Mucosa of rectum (tissue), 2 donors: ENCODE measurements at regions not wholly inside any gene's neighbourhood (a gene's known extent, or its start where the extent isn't known, plus 50 kb on each side); places are given as distances from the start of the nearest gene placed in this dataset.
"Not testable (repeated sequence)": the region's sequence is repeated elsewhere in the genome, so short reads cannot be mapped to it uniquely, and the experiment has no call there.

Source experiments
- H3K27ac ChIP-seq, 2 donors: one replicate each; pipeline ENCODE4 v1.7.0; 2013; ENCODE audit warnings: inconsistent platforms in 2 of 2, low read depth in 2 of 2, low read length in 2 of 2
- H3K27me3 ChIP-seq, 2 donors: one replicate each; pipeline ENCODE4 v1.7.0; 2013; ENCODE audit warnings: low read length in 2 of 2; ENCODE audit not compliant: control insufficient read depth in 2 of 2, insufficient read depth in 2 of 2
- H3K36me3 ChIP-seq, 2 donors: one replicate each; pipeline ENCODE4 v1.7.0; 2013; ENCODE audit warnings: low read length in 2 of 2; ENCODE audit not compliant: control insufficient read depth in 2 of 2, insufficient read depth in 2 of 2
- H3K4me1 ChIP-seq, 2 donors: one replicate each; pipeline ENCODE4 v1.7.0; 2013; ENCODE audit warnings: low read length in 2 of 2, mild to moderate bottlenecking in 1 of 2; ENCODE audit not compliant: control insufficient read depth in 2 of 2, insufficient read depth in 2 of 2
- H3K4me3 ChIP-seq, 2 donors: one replicate each; pipeline ENCODE4 v1.7.0; 2013; ENCODE audit warnings: low read length in 2 of 2
- H3K9ac ChIP-seq, 2 donors: one replicate each; pipeline ENCODE4 v1.7.0; 2013; ENCODE audit warnings: low read length in 2 of 2, low read depth in 1 of 2, mild to moderate bottlenecking in 1 of 2
- H3K9me3 ChIP-seq, 2 donors: one replicate each; pipeline ENCODE4 v1.7.0; 2013; ENCODE audit warnings: low read length in 2 of 2; ENCODE audit not compliant: control insufficient read depth in 2 of 2
- donor health status: healthy.
- donor health status: Normal muscosa, but diverticular disease.

GRCh38 chr6:140783504-140783903, 1349.2 kb upstream of the GJE1 start:
- H3K9ac ChIP-seq, H3K4me1 ChIP-seq: not testable (repeated sequence)

GRCh38 chr6:140782941-140783340, 1349.8 kb upstream of the GJE1 start:
- Histone ChIP-seq H3K4me3 (no peak overlapping the region), H3K9me3 (no peaks in the 10 kb centered on the region), H3K4me1 (no peaks in the 10 kb centered on the region)

More at GRCh38 chr6:140783504-140783903, 1349.2 kb upstream of the GJE1 start:
- not testable (repeated sequence) for H3K27me3 ChIP-seq, H3K9me3 ChIP-seq, H3K27ac ChIP-seq, H3K36me3 ChIP-seq, H3K4me3 ChIP-seq

GRCh38 chr6:140779991-140780596, 1352.6 kb upstream of the GJE1 start:
- Histone ChIP-seq H3K27me3 (no peaks in the 10 kb centered on the region), H3K4me1 (no peaks in the 10 kb centered on the region), H3K36me3 (no peaks in the 10 kb centered on the region), H3K9ac (no peak overlapping the region), H3K4me3 (no peak overlapping the region), H3K27ac (no peak overlapping the region), H3K9me3 (no peaks in the 10 kb centered on the region)

More at GRCh38 chr6:140782941-140783340, 1349.8 kb upstream of the GJE1 start:
- H3K27me3 ChIP-seq: no peaks in the 10 kb centered on the region
- no peak overlapping the region for H3K27ac ChIP-seq
- H3K36me3 ChIP-seq: no peaks in the 10 kb centered on the region
- no peak overlapping the region for H3K9ac ChIP-seq

GRCh38 chr6:140779341-140779740, 1353.4 kb upstream of the GJE1 start:
- H3K27ac ChIP-seq: no peak overlapping the region
- no peaks in the 10 kb centered on the region for H3K36me3 ChIP-seq
- H3K4me1 ChIP-seq: no peaks in the 10 kb centered on the region
- no peaks in the 10 kb centered on the region for H3K9me3 ChIP-seq
- no peak overlapping the region for H3K4me3 ChIP-seq
- H3K27me3 ChIP-seq: no peaks in the 10 kb centered on the region
- no peak overlapping the region for H3K9ac ChIP-seq

- H3K9ac ChIP-seq: no peak overlapping the region
- no peaks in the 10 kb centered on the region for H3K9me3 ChIP-seq
- H3K36me3 ChIP-seq: no peaks in the 10 kb centered on the region
- no peak overlapping the region for H3K27ac ChIP-seq
- no peaks in the 10 kb centered on the region for H3K27me3 ChIP-seq
- no peaks in the 10 kb centered on the region for H3K4me1 ChIP-seq
- no peak overlapping the region for H3K4me3 ChIP-seq
Observed at GRCh38 chr6:140777780-140778179, 1354.9 kb upstream of the GJE1 start.

- H3K4me1 ChIP-seq: no peaks in the 10 kb centered on the region
- no peaks in the 10 kb centered on the region for H3K27me3 ChIP-seq
- H3K27ac ChIP-seq: no peak overlapping the region
- H3K9ac ChIP-seq: no peak overlapping the region
- no peak overlapping the region for H3K4me3 ChIP-seq
- no peaks in the 10 kb centered on the region for H3K36me3 ChIP-seq
- no peaks in the 10 kb centered on the region for H3K9me3 ChIP-seq
Observed at GRCh38 chr6:140775061-140775460, 1357.7 kb upstream of the GJE1 start.

GRCh38 chr6:140774080-140774505, 1358.6 kb upstream of the GJE1 start:
- no peaks in the 10 kb centered on the region for H3K4me1 ChIP-seq
- no peaks in the 10 kb centered on the region for H3K9me3 ChIP-seq
- no peaks in the 10 kb centered on the region for H3K36me3 ChIP-seq
- H3K9ac ChIP-seq: no peak overlapping the region
- no peaks in the 10 kb centered on the region for H3K27me3 ChIP-seq
- H3K4me3 ChIP-seq: no peak overlapping the region
- no peak overlapping the region for H3K27ac ChIP-seq

- Histone ChIP-seq H3K36me3 (no peaks in the 10 kb centered on the region), H3K27ac (no peak overlapping the region), H3K27me3 (no peaks in the 10 kb centered on the region), H3K4me1 (no peaks in the 10 kb centered on the region), H3K4me3 (no peak overlapping the region), H3K9me3 (no peaks in the 10 kb centered on the region), H3K9ac (no peak overlapping the region)
Observed at GRCh38 chr6:140773276-140773675, 1359.4 kb upstream of the GJE1 start.

- Histone ChIP-seq H3K36me3 (no peaks in the 10 kb centered on the region), H3K9me3 (no peaks in the 10 kb centered on the region), H3K4me1 (no peaks in the 10 kb centered on the region), H3K27ac (no peak overlapping the region), H3K27me3 (no peaks in the 10 kb centered on the region), H3K9ac (no peak overlapping the region), H3K4me3 (no peak overlapping the region)
Observed at GRCh38 chr6:140772576-140772975, 1360.1 kb upstream of the GJE1 start.

GRCh38 chr6:140768133-140768532, 1364.6 kb upstream of the GJE1 start:
- Histone ChIP-seq H3K27me3 (no peaks in the 10 kb centered on the region), H3K9ac (no peak overlapping the region), H3K4me1 (no peaks in the 10 kb centered on the region), H3K27ac (no peak overlapping the region), H3K9me3 (no peaks in the 10 kb centered on the region), H3K36me3 (no peaks in the 10 kb centered on the region), H3K4me3 (no peak overlapping the region)

- no peak overlapping the region for H3K27ac ChIP-seq
- no peak overlapping the region for H3K9ac ChIP-seq
- H3K27me3 ChIP-seq: no peaks in the 10 kb centered on the region
- H3K36me3 ChIP-seq: no peaks in the 10 kb centered on the region
- no peak overlapping the region for H3K4me3 ChIP-seq
- H3K4me1 ChIP-seq: no peaks in the 10 kb centered on the region
- H3K9me3 ChIP-seq: no peaks in the 10 kb centered on the region
Observed at GRCh38 chr6:140766999-140767398, 1365.7 kb upstream of the GJE1 start.
